Progenitor cell of endocrine pancreas (in vitro differentiated cells): ENCODE measurements at regions not wholly inside any gene's neighbourhood (a gene's known extent, or its start where the extent isn't known, plus 50 kb on each side); places are given as distances from the start of the nearest gene placed in this dataset.

Experiments used
- DNase-seq: peaks from one replicate; pipeline ENCODE4 v3.0.0; 2021; ENCODE audit warnings: low spot score; ENCODE audit not compliant: unreplicated experiment
- H3K27ac Mint-ChIP-seq: 2 replicates; pipeline ENCODE4 v1.8.0; 2021; ENCODE audit warnings: mild to moderate bottlenecking, moderate library complexity, mixed read lengths
- H3K27me3 Mint-ChIP-seq: 2 replicates; pipeline ENCODE4 v1.8.0; 2021; ENCODE audit warnings: mixed read lengths
- H3K36me3 Mint-ChIP-seq: 2 replicates; pipeline ENCODE4 v1.8.0; 2022; ENCODE audit warnings: mixed read lengths; ENCODE audit not compliant: insufficient read depth
- H3K4me1 Mint-ChIP-seq: 2 replicates; pipeline ENCODE4 v1.8.0; 2021; ENCODE audit warnings: low read depth, mixed read lengths
- H3K4me3 Mint-ChIP-seq: 2 replicates; pipeline ENCODE4 v1.8.0; 2021; ENCODE audit warnings: low read depth, mild to moderate bottlenecking, moderate library complexity, mixed read lengths
- H3K9me3 Mint-ChIP-seq: 2 replicates; pipeline ENCODE4 v1.8.0; 2021; ENCODE audit warnings: low read depth, mixed read lengths
- CTCF ChIP-seq: fragments of 200-600 bp; sonication (generic); IDR thresholded peaks from one replicate; pipeline ENCODE4 v1.5.0; 2021; ENCODE audit warnings: antibody characterized with exemption, mild to moderate bottlenecking; ENCODE audit not compliant: unreplicated experiment

GRCh38 chr10:59063491-59063890 is 113.0 kb upstream of the PHYHIPL start:
- H3K4me3 Mint-ChIP-seq: no peak overlapping the region
- DNase-seq: no peak
- H3K27me3 Mint-ChIP-seq: peaks cover 9% of the 10 kb centered on the region
- peaks cover 6% of the 10 kb centered on the region for H3K4me1 Mint-ChIP-seq
- no peaks in the 10 kb centered on the region for H3K36me3 Mint-ChIP-seq
- no peaks in the 10 kb centered on the region for H3K9me3 Mint-ChIP-seq
- no peak overlapping the region for H3K27ac Mint-ChIP-seq
- TF ChIP-seq CTCF: no peak

- Mint-ChIP-seq H3K27ac (no peak overlapping the region), H3K9me3 (no peaks in the 10 kb centered on the region), H3K27me3 (peaks cover 9% of the 10 kb centered on the region), H3K4me1 (peaks cover 6% of the 10 kb centered on the region), H3K36me3 (no peaks in the 10 kb centered on the region), H3K4me3 (no peak overlapping the region)
- no peak for DNase-seq
- no peak for TF ChIP-seq CTCF
Observed at GRCh38 chr10:59064080-59064692, 112.3 kb upstream of the PHYHIPL start.

GRCh38 chr10:59064759-59065539 is 111.5 kb upstream of the PHYHIPL start:
- no peaks in the 10 kb centered on the region for H3K36me3 Mint-ChIP-seq
- no peak overlapping the region for H3K4me3 Mint-ChIP-seq
- peaks cover 6% of the 10 kb centered on the region for H3K4me1 Mint-ChIP-seq
- H3K27ac Mint-ChIP-seq: no peak overlapping the region
- no peak for DNase-seq
- peaks cover 9% of the 10 kb centered on the region for H3K27me3 Mint-ChIP-seq
- no peak for TF ChIP-seq CTCF
- H3K9me3 Mint-ChIP-seq: no peaks in the 10 kb centered on the region

GRCh38 chr10:59068581-59069191 is 107.8 kb upstream of the PHYHIPL start:
- H3K4me1 Mint-ChIP-seq: peaks cover 6% of the 10 kb centered on the region
- H3K4me3 Mint-ChIP-seq: no peak overlapping the region
- no peaks in the 10 kb centered on the region for H3K36me3 Mint-ChIP-seq
- no peak for TF ChIP-seq CTCF
- H3K9me3 Mint-ChIP-seq: no peaks in the 10 kb centered on the region
- DNase-seq: no peak
- H3K27me3 Mint-ChIP-seq: peaks cover 9% of the 10 kb centered on the region
- no peak overlapping the region for H3K27ac Mint-ChIP-seq

- TF ChIP-seq CTCF: no peak
- no peaks in the 10 kb centered on the region for H3K27me3 Mint-ChIP-seq
- no peaks in the 10 kb centered on the region for H3K9me3 Mint-ChIP-seq
- no peak overlapping the region for H3K27ac Mint-ChIP-seq
- no peaks in the 10 kb centered on the region for H3K4me1 Mint-ChIP-seq
- H3K36me3 Mint-ChIP-seq: no peaks in the 10 kb centered on the region
- no peak overlapping the region for H3K4me3 Mint-ChIP-seq
- no peak for DNase-seq
Observed at GRCh38 chr10:59072038-59072437, 104.4 kb upstream of the PHYHIPL start.
